ENCODE measurements at regions not wholly inside any gene's neighbourhood (a gene's known extent, or its start where the extent isn't known, plus 50 kb on each side); places are given as distances from the start of the nearest gene placed in this dataset.

- 71% methylated on average over 1 of the region's 1 CpG for WGBS (ENCODE audit: insufficient coverage, insufficient replicate concordance, low lambda C conversion rate, missing lambda C conversion rate)
- in situ Hi-C loops (cut with MboI): no loop called here
- FAIRE-seq: no peak
These were observed 720.8 kb upstream of the ZNF608 start for GRCh38 chr5:125467222-125467621.

DNA sequence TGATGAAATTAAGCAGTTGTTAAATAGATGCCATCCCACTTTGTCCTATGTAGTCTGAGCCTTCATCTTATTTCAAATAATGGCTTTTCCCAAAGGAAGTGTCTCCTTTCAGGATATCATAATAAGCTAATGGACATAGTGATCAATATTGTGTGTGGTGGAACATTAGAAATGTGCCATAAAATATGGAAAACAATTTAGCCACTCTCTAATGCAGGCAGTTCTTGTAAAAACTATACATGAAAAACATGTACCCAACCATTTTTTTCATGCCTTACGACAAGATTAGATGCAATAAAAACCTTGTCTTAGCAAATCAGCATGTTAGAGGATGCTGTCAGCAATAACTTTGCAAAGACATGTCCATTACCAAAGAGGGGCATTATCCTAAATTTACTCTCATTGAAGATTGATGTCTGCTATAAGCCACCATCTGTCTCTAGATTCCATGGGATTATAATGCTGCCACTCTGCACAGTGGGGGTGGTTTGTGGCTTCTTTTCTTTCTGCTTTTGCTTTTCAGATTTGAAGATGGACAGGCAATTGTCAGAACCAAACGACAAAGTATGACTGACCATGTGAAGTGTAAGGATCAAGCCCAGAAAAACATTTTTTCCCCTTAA is 724.0 kb upstream of the ZNF608 start:
- intact Hi-C loops (cut with micrococcal nuclease; ENCODE audit: unreplicated experiment): no loop called here
- Histone ChIP-seq H3K9ac (ENCODE audit: control insufficient read depth, insufficient read depth, low read length) (no peak overlapping the region), H3K79me2 (ENCODE audit: control insufficient read depth, insufficient read depth, low read length) (no peaks in the 10 kb centered on the region), H3K27me3 (replicated peaks in 1 of 2; ENCODE audit: control insufficient read depth in 2 of 2, insufficient read depth in 2 of 2, low read length in 1 of 2) (no peaks in the 10 kb centered on the region), H3K9me3 (replicated peaks; ENCODE audit: control insufficient read depth, insufficient read depth, low read length) (no peaks in the 10 kb centered on the region), H3K4me3 (no peak overlapping the region), H3K4me2 (ENCODE audit: control insufficient read depth, insufficient read depth) (no peak overlapping the region), H4K20me1 (ENCODE audit: control insufficient read depth, insufficient read depth) (no peaks in the 10 kb centered on the region), H3K4me1 (ENCODE audit: control insufficient read depth, insufficient read depth, low read length) (no peaks in the 10 kb centered on the region), H3K36me3 (ENCODE audit: control insufficient read depth in 2 of 2, insufficient read depth in 2 of 2, low read length in 1 of 2) (no peaks in the 10 kb centered on the region), H3K27ac (ENCODE audit: control insufficient read depth, insufficient read depth) (no peak overlapping the region), H2AFZ (ENCODE audit: control insufficient read depth, low read depth, low read length) (no peak overlapping the region)
- WGBS (ENCODE audit: insufficient coverage, insufficient replicate concordance, low lambda C conversion rate, missing lambda C conversion rate): 19% methylated on average over 2 of the region's 2 CpGs
- DNase-seq (ENCODE audit: low read depth, low spot score) (no peak), ATAC-seq (no peak), FAIRE-seq (no peak)
- RAD21 ChIA-PET (ENCODE audit: unreplicated experiment): no interaction called here
- in situ Hi-C loops (cut with MboI): no loop called here
- CTCF ChIA-PET: no interaction called here
- SMC1A ChIA-PET (ENCODE audit: uncharacterized antibody, unreplicated experiment): no interaction called here
- POLR2A ChIA-PET: no interaction called here
- BruUV-seq (replicated peaks): no TSS peak
- TF ChIP-seq PAX8 (IDR thresholded peaks at IDR 0.05): no peak
- no peak for TF ChIP-seq HCFC1 (IDR thresholded peaks at IDR 0.05; ENCODE audit: low read length)
- no peak for TF ChIP-seq ELK1 (IDR thresholded peaks at IDR 0.05; ENCODE audit: low read depth, low read length)
- no peak for TF ChIP-seq NFYB (IDR thresholded peaks at IDR 0.05; ENCODE audit: insufficient read depth, low read depth, low read length)
- no peak for TF ChIP-seq HDAC2 (IDR thresholded peaks at IDR 0.05)
- no peak for TF ChIP-seq RFX5 (IDR thresholded peaks at IDR 0.05; ENCODE audit: low read depth, low read length)
- TF ChIP-seq SMAD5 (IDR thresholded peaks at IDR 0.05; ENCODE audit: low read depth): no peak
- TF ChIP-seq BCL3 (IDR thresholded peaks at IDR 0.05; ENCODE audit: borderline replicate concordance, insufficient read depth, low read depth, low read length, poor library complexity, severe bottlenecking): no peak
- no peak for TF ChIP-seq CREB1 (IDR thresholded peaks at IDR 0.05; ENCODE audit: low read depth)

More at GRCh38 chr5:125467222-125467621, 720.8 kb upstream of the ZNF608 start:
- ChIA-PET CTCF (no interaction called here), RAD21 (ENCODE audit: unreplicated experiment) (no interaction called here), POLR2A (no interaction called here), SMC1A (ENCODE audit: uncharacterized antibody, unreplicated experiment) (no interaction called here)
- Histone ChIP-seq H3K9me3 (replicated peaks; ENCODE audit: control insufficient read depth, insufficient read depth, low read length) (no peaks in the 10 kb centered on the region), H3K4me1 (ENCODE audit: control insufficient read depth, insufficient read depth, low read length) (no peaks in the 10 kb centered on the region), H3K27ac (ENCODE audit: control insufficient read depth, insufficient read depth) (no peak overlapping the region), H2AFZ (ENCODE audit: control insufficient read depth, low read depth, low read length) (no peak overlapping the region), H4K20me1 (ENCODE audit: control insufficient read depth, insufficient read depth) (no peaks in the 10 kb centered on the region), H3K4me3 (no peak overlapping the region), H3K4me2 (ENCODE audit: control insufficient read depth, insufficient read depth) (no peak overlapping the region), H3K27me3 (replicated peaks in 1 of 2; ENCODE audit: control insufficient read depth in 2 of 2, insufficient read depth in 2 of 2, low read length in 1 of 2) (no peaks in the 10 kb centered on the region), H3K79me2 (ENCODE audit: control insufficient read depth, insufficient read depth, low read length) (no peaks in the 10 kb centered on the region), H3K36me3 (ENCODE audit: control insufficient read depth in 2 of 2, insufficient read depth in 2 of 2, low read length in 1 of 2) (no peaks in the 10 kb centered on the region), H3K9ac (ENCODE audit: control insufficient read depth, insufficient read depth, low read length) (no peak overlapping the region)
- DNase-seq (ENCODE audit: low read depth, low spot score): no peak
- intact Hi-C loops (cut with micrococcal nuclease; ENCODE audit: unreplicated experiment): no loop called here
- no peak for TF ChIP-seq SIN3A (IDR thresholded peaks at IDR 0.05; ENCODE audit: low read depth, low read length)
- TF ChIP-seq, protein P1, sequence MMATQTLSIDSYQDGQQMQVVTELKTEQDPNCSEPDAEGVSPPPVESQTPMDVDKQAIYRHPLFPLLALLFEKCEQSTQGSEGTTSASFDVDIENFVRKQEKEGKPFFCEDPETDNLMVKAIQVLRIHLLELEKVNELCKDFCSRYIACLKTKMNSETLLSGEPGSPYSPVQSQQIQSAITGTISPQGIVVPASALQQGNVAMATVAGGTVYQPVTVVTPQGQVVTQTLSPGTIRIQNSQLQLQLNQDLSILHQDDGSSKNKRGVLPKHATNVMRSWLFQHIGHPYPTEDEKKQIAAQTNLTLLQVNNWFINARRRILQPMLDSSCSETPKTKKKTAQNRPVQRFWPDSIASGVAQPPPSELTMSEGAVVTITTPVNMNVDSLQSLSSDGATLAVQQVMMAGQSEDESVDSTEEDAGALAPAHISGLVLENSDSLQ (IDR thresholded peaks at IDR 0.05): no peak
- TF ChIP-seq BCL11A (IDR thresholded peaks at IDR 0.05; ENCODE audit: low read depth, low read length): no peak
- TF ChIP-seq GATAD2B (conservative IDR thresholded peaks at IDR 0.05; ENCODE audit: low read depth): no peak
- no peak for TF ChIP-seq NR2C2 (IDR thresholded peaks at IDR 0.05; ENCODE audit: borderline replicate concordance, control insufficient read depth, insufficient read length, low read depth)
- BruUV-seq (replicated peaks): no TSS peak
- ATAC-seq: no peak

Measured in GM12878 (cell line).